BLaER1 (cell line): ENCODE measurements at regions not wholly inside any gene's neighbourhood (a gene's known extent, or its start where the extent isn't known, plus 50 kb on each side); places are given as distances from the start of the nearest gene placed in this dataset.

Source experiments
- H3K27ac ChIP-seq: shearing (Covaris generic); formaldehyde crosslinking; 2 replicates; pipeline ENCODE4 v1.8.1; 2022
- H3K27me3 ChIP-seq: shearing (Covaris generic); formaldehyde crosslinking; 2 replicates; pipeline ENCODE4 v1.8.1; 2022
- H3K36me3 ChIP-seq: shearing (Covaris generic); formaldehyde crosslinking; 2 replicates; pipeline ENCODE4 v1.8.1; 2022
- H3K4me1 ChIP-seq: shearing (Covaris generic); formaldehyde crosslinking; 2 replicates; pipeline ENCODE4 v1.8.1; 2022
- H3K4me2 ChIP-seq: shearing (Covaris generic); formaldehyde crosslinking; 2 replicates; pipeline ENCODE4 v1.8.1; 2022
- H3K4me3 ChIP-seq: shearing (Covaris generic); formaldehyde crosslinking; 2 replicates; pipeline ENCODE4 v1.8.1; 2022
- H3K9ac ChIP-seq: shearing (Covaris generic); formaldehyde crosslinking; 2 replicates; pipeline ENCODE4 v1.8.1; 2022
- H3K9me3 ChIP-seq: shearing (Covaris generic); formaldehyde crosslinking; 2 replicates; pipeline ENCODE4 v1.8.1; 2022
- H4K20me1 ChIP-seq: shearing (Covaris generic); formaldehyde crosslinking; 2 replicates; pipeline ENCODE4 v1.8.1; 2022
- Cebpa-rat ChIP-seq: shearing (Covaris generic); IDR thresholded peaks from 2 replicates; pipeline ENCODE4 v1.8.1; 2022

DNA sequence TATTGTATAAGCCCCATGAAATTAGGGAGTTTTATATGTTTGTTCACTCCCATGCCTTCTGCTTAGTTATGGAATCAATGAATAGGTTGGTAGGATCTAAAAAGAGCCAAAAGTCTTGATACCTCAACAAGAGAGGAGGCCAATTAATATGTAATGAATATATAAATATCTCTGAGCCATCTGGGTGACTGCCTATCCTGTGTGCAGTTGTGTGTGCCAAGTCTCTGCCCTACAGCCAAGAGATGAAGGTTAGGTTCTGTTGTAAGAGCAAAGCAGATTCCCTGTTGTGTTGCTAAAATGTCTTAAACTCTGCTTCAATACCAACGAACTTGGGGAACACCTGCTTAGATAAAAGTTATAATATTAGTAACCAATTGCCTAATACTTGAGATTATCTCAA, 61.8 kb upstream of the GORAB start:
- no peak for TF ChIP-seq Cebpa-rat
- Histone ChIP-seq H3K27ac (no peak overlapping the region), H3K4me2 (no peak overlapping the region), H3K4me3 (no peak overlapping the region), H3K9ac (no peak overlapping the region), H4K20me1 (no peaks in the 10 kb centered on the region), H3K4me1 (no peaks in the 10 kb centered on the region), H3K36me3 (no peaks in the 10 kb centered on the region), H3K9me3 (no peaks in the 10 kb centered on the region), H3K27me3 (no peaks in the 10 kb centered on the region)

DNA sequence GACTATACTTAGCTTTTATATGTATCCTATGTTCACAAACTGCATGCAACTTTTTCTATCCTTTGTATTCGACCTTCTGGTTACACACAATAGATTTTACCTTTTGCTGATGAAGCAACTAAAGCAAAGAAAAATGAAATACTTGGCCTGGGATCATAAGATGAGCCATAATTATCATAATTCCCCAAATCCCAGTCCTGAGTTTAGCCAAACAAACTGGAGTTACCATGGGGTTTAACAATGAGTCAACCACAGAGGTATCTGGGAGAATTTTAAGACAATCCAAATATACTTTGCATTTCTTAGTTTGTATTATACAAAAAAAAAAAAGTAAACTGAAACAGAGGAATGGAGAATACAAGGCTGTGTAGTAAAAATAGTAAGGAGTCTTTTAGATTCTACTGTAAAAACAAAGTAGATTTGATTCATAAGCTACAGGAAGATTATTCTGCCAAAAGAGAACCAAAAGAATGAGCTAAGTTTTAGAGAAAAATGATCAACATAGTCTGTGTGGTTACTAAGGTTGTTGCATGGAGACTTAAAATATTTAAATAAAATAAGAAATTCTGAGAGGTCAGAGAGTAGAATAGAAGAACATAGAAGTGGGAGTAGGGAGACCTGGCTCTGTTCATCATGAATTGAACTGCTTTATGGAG, 60.4 kb upstream of the GORAB start:
- H3K9me3 ChIP-seq = no peaks in the 10 kb centered on the region
- no peak overlapping the region for H3K9ac ChIP-seq
- no peak overlapping the region for H3K27ac ChIP-seq
- no peaks in the 10 kb centered on the region for H3K4me1 ChIP-seq
- H3K4me3 ChIP-seq = no peak overlapping the region
- TF ChIP-seq Cebpa-rat = no peak
- H3K36me3 ChIP-seq = no peaks in the 10 kb centered on the region
- no peaks in the 10 kb centered on the region for H4K20me1 ChIP-seq
- no peaks in the 10 kb centered on the region for H3K27me3 ChIP-seq
- no peak overlapping the region for H3K4me2 ChIP-seq

- H3K4me2 ChIP-seq = no peak overlapping the region
- no peaks in the 10 kb centered on the region for H3K4me1 ChIP-seq
- H3K27ac ChIP-seq = no peak overlapping the region
- H3K9ac ChIP-seq = no peak overlapping the region
- no peaks in the 10 kb centered on the region for H3K27me3 ChIP-seq
- no peaks in the 10 kb centered on the region for H4K20me1 ChIP-seq
- no peak for TF ChIP-seq Cebpa-rat
- no peaks in the 10 kb centered on the region for H3K9me3 ChIP-seq
- H3K4me3 ChIP-seq = no peak overlapping the region
- no peaks in the 10 kb centered on the region for H3K36me3 ChIP-seq
These were observed 51.0 kb upstream of the GORAB start for GRCh38 chr1:170481000-170481399.
